ENCODE measurements at regions not wholly inside any gene's neighbourhood (a gene's known extent, or its start where the extent isn't known, plus 50 kb on each side); places are given as distances from the start of the nearest gene placed in this dataset.
"Not testable (repeated sequence)": the region's sequence is repeated elsewhere in the genome, so short reads cannot be mapped to it uniquely, and the experiment has no call there.

GRCh38 chr6:25155211-25155610 is 124.0 kb upstream of the CARMIL1 start:
- H3K27me3 ChIP-seq (ENCODE audit: control insufficient read depth, insufficient read depth, low read length): no peaks in the 10 kb centered on the region
- no peak overlapping the region for H3K27ac ChIP-seq (ENCODE audit: low read depth, low read length)
- TF ChIP-seq CTCF (IDR thresholded peaks at IDR 0.05; ENCODE audit: low read depth, low read length): no peak
- CTCF ChIA-PET: no interaction called here
- no peak overlapping the region for H3K4me3 ChIP-seq (ENCODE audit: low read depth, low read length)
- POLR2A ChIA-PET: no interaction called here
- no peak for DNase-seq (ENCODE audit: low read depth, low spot score)
- peaks cover 13% of the 10 kb centered on the region for H3K9me3 ChIP-seq (ENCODE audit: control insufficient read depth, insufficient read depth, low read length)

- Histone ChIP-seq H3K27me3 (ENCODE audit: control insufficient read depth, insufficient read depth, low read length) (no peaks in the 10 kb centered on the region), H3K4me3 (ENCODE audit: low read depth, low read length) (no peak overlapping the region), H3K9me3 (ENCODE audit: control insufficient read depth, insufficient read depth, low read length) (peaks cover 13% of the 10 kb centered on the region), H3K27ac (ENCODE audit: low read depth, low read length) (no peak overlapping the region)
- DNase-seq (ENCODE audit: low read depth, low spot score): no peak
- POLR2A ChIA-PET: interaction anchor here (0.7 kb wide), 1 partner anchor 17 kb away, joined by 4 read pairs; no protein-coding TSS in a partner anchor
- no peak for TF ChIP-seq CTCF (IDR thresholded peaks at IDR 0.05; ENCODE audit: low read depth, low read length)
- CTCF ChIA-PET: interaction anchor here (1.0 to 1.1 kb wide), 2 partner anchors 68 to 335 kb away, joined by 3 read pairs; no protein-coding TSS in a partner anchor
Observed at GRCh38 chr6:25156123-25156522, 123.1 kb upstream of the CARMIL1 start.

- POLR2A ChIA-PET: no interaction called here
Observed at GRCh38 chr6:25157183-25157582, 122.0 kb upstream of the CARMIL1 start.

GRCh38 chr6:25157842-25158241 is 121.3 kb upstream of the CARMIL1 start:
- Histone ChIP-seq H3K27ac (ENCODE audit: low read depth, low read length) (no peak overlapping the region), H3K27me3 (ENCODE audit: control insufficient read depth, insufficient read depth, low read length) (no peaks in the 10 kb centered on the region), H3K9me3 (ENCODE audit: control insufficient read depth, insufficient read depth, low read length) (peaks cover 13% of the 10 kb centered on the region), H3K4me3 (ENCODE audit: low read depth, low read length) (no peak overlapping the region)
- TF ChIP-seq CTCF (IDR thresholded peaks at IDR 0.05; ENCODE audit: low read depth, low read length): no peak
- DNase-seq (ENCODE audit: low read depth, low spot score): no peak
- CTCF ChIA-PET: no interaction called here
- POLR2A ChIA-PET: no interaction called here

More at GRCh38 chr6:25157183-25157582, 122.0 kb upstream of the CARMIL1 start:
- no peak for DNase-seq (ENCODE audit: low read depth, low spot score)
- Histone ChIP-seq H3K9me3 (ENCODE audit: control insufficient read depth, insufficient read depth, low read length) (peaks cover 13% of the 10 kb centered on the region), H3K27ac (ENCODE audit: low read depth, low read length) (no peak overlapping the region), H3K4me3 (ENCODE audit: low read depth, low read length) (no peak overlapping the region), H3K27me3 (ENCODE audit: control insufficient read depth, insufficient read depth, low read length) (no peaks in the 10 kb centered on the region)
- TF ChIP-seq CTCF (IDR thresholded peaks at IDR 0.05; ENCODE audit: low read depth, low read length): no peak
- CTCF ChIA-PET: interaction anchor here (0.7 to 1.1 kb wide), 3 partner anchors 66 to 334 kb away, joined by 3 read pairs; no protein-coding TSS in a partner anchor

- H3K27me3 ChIP-seq (ENCODE audit: control insufficient read depth, insufficient read depth, low read length); DNase-seq (ENCODE audit: low read depth, low spot score); CTCF ChIA-PET; H3K9me3 ChIP-seq (ENCODE audit: control insufficient read depth, insufficient read depth, low read length); POLR2A ChIA-PET; H3K27ac ChIP-seq (ENCODE audit: low read depth, low read length); H3K4me3 ChIP-seq (ENCODE audit: low read depth, low read length): not testable (repeated sequence)
Observed at GRCh38 chr6:25160134-25160533, 119.0 kb upstream of the CARMIL1 start.

- Histone ChIP-seq H3K4me3 (ENCODE audit: low read depth, low read length) (no peak overlapping the region), H3K27ac (ENCODE audit: low read depth, low read length) (no peak overlapping the region), H3K9me3 (ENCODE audit: control insufficient read depth, insufficient read depth, low read length) (no peaks in the 10 kb centered on the region), H3K27me3 (ENCODE audit: control insufficient read depth, insufficient read depth, low read length) (no peaks in the 10 kb centered on the region)
- ChIA-PET POLR2A (no interaction called here), CTCF (no interaction called here)
- TF ChIP-seq CTCF (IDR thresholded peaks at IDR 0.05; ENCODE audit: low read depth, low read length): no peak
- DNase-seq (ENCODE audit: low read depth, low spot score): no peak
Observed at GRCh38 chr6:25165177-25165576, 114.0 kb upstream of the CARMIL1 start.
